ENCODE measurements at regions not wholly inside any gene's neighbourhood (a gene's known extent, or its start where the extent isn't known, plus 50 kb on each side); places are given as distances from the start of the nearest gene placed in this dataset.

DNA sequence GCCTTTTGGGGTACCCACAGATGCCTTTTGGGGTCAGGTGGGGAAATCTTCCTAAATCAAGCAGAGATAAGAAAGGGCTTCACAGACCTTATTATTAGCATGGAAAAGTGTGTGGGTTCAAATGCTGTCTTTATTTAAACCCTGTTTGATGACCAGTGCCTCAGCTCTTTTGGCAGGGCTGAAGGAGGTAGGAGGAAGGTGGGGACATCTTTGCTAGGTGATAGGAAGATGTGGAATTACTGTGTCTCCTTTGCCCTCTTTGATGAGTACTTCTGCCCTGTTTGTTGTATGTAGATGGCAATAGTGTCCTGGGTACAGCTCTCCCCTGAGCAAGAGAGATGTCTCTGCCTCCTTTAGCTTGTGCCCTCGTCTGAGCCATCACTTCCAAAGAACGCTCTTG is 333.3 kb upstream of the ROPN1 start:
- WGBS, 2 experiments (ENCODE audit: extremely low coverage in 1 of 2, insufficient coverage in 1 of 2, insufficient read length in 1 of 2, insufficient replicate concordance in 2 of 2, low coverage in 1 of 2, low lambda C conversion rate in 2 of 2, missing lambda C conversion rate in 1 of 2) = 95% methylated on average over 2 of the region's 2 CpGs; no CpG with 5 or more reads in 1 of the 2 experiments
- FAIRE-seq (no peak), DNase-seq (ENCODE audit: low read depth in 1 of 2, low spot score in 2 of 2) (no peak)
- H3K9me3 ChIP-seq (ENCODE audit: insufficient read depth in 2 of 2, low read depth in 1 of 2, low read length in 1 of 2) = no peaks in the 10 kb centered on the region
- H3K4me2 ChIP-seq (ENCODE audit: insufficient read depth in 1 of 2, low read depth in 2 of 2, low read length in 2 of 2) = no peak overlapping the region
- H3K4ac ChIP-seq (replicated peaks; ENCODE audit: insufficient read length, low read depth, low read length) = no peak overlapping the region
- no peak overlapping the region for H2BK15ac ChIP-seq (ENCODE audit: low read length)
- ChIA-PET POLR2A (ENCODE audit: partially characterized antibody) (no interaction called here), CTCF (ENCODE audit: partially characterized antibody) (interaction anchor here (1.3 to 1.7 kb wide), 4 partner anchors 13 to 309 kb away, joined by 3 to 4 read pairs (median 4); no protein-coding TSS in a partner anchor)
- H2BK20ac ChIP-seq (ENCODE audit: low read length) = no peak overlapping the region
- H3K14ac ChIP-seq (ENCODE audit: insufficient read length) = no peak overlapping the region
- H3K9ac ChIP-seq (replicated peaks in 1 of 4; ENCODE audit: extremely low read depth in 1 of 4, low read depth in 3 of 4, low read length in 3 of 4) = no peak overlapping the region
- H2AK5ac ChIP-seq (ENCODE audit: low read depth, low read length) = no peak overlapping the region
- no peak overlapping the region for H4K5ac ChIP-seq (ENCODE audit: insufficient read length, low read depth, low read length)
- no peaks in the 10 kb centered on the region for H3K79me1 ChIP-seq (ENCODE audit: low read depth, low read length)
- no peaks in the 10 kb centered on the region for H3K36me3 ChIP-seq (ENCODE audit: control insufficient read depth in 2 of 4, insufficient read depth in 4 of 4, low read length in 3 of 4)
- no peak overlapping the region for H2AFZ ChIP-seq (ENCODE audit: low read length)
- no peaks in the 10 kb centered on the region for H3K79me2 ChIP-seq (ENCODE audit: control insufficient read depth in 1 of 2, insufficient read depth in 2 of 2, low read length in 2 of 2)
- H4K8ac ChIP-seq (ENCODE audit: extremely low read depth, insufficient read depth, low read length) = no peak overlapping the region
- no peaks in the 10 kb centered on the region; a peak in 1 of 7 replicates for H3K4me1 ChIP-seq (replicated peaks in 1 of 4; ENCODE audit: control insufficient read depth in 3 of 4, insufficient read depth in 4 of 4, low read length in 3 of 4)
- H4K20me1 ChIP-seq (replicated peaks in 1 of 2; ENCODE audit: control insufficient read depth in 1 of 2, insufficient read depth in 2 of 2, low read length in 2 of 2) = no peaks in the 10 kb centered on the region
- no peak overlapping the region for H3K56ac ChIP-seq (replicated peaks; ENCODE audit: insufficient read length, low read depth, low read length)
- H2BK120ac ChIP-seq (replicated peaks; ENCODE audit: low read depth, low read length) = no peak overlapping the region
- H3K4me3 ChIP-seq (ENCODE audit: extremely low read depth in 1 of 4, insufficient read depth in 2 of 4, low read depth in 3 of 4, low read length in 4 of 4) = no peak overlapping the region
- no peak overlapping the region for H2BK5ac ChIP-seq (ENCODE audit: low read depth, low read length)
- no peak overlapping the region for H2BK12ac ChIP-seq (ENCODE audit: low read depth, low read length)
- H3K27me3 ChIP-seq (replicated peaks in 1 of 4; ENCODE audit: control insufficient read depth in 3 of 4, extremely low read depth in 1 of 4, insufficient read depth in 3 of 4, low read length in 3 of 4) = no peaks in the 10 kb centered on the region
- no peak overlapping the region for H3K27ac ChIP-seq (ENCODE audit: low read depth, low read length)
- no peaks in the 10 kb centered on the region for H3K23me2 ChIP-seq (ENCODE audit: low read depth, low read length)
- no peak overlapping the region for H4K91ac ChIP-seq (replicated peaks; ENCODE audit: insufficient read length, low read length)
- no peak overlapping the region for H3K23ac ChIP-seq (ENCODE audit: insufficient read length)
- no peak overlapping the region for H3K18ac ChIP-seq (ENCODE audit: extremely low read depth, low read length)
- TF ChIP-seq CTBP2 (IDR thresholded peaks at IDR 0.05; ENCODE audit: borderline replicate concordance, insufficient read depth, insufficient read length, low read length) = no peak
- TF ChIP-seq CEBPB (IDR thresholded peaks at IDR 0.05; ENCODE audit: low read depth, low read length) = no peak
- no peak for TF ChIP-seq RBBP5 (IDR thresholded peaks at IDR 0.05; ENCODE audit: borderline replicate concordance, low read depth, low read length)
- no peak for TF ChIP-seq GABPA (IDR thresholded peaks at IDR 0.05; ENCODE audit: borderline replicate concordance, insufficient read depth, low read length)
- TF ChIP-seq TEAD4 (IDR thresholded peaks at IDR 0.05; ENCODE audit: low read depth, low read length) = no peak
- TF ChIP-seq CHD1 (IDR thresholded peaks at IDR 0.05; ENCODE audit: low read depth, low read length) = no peak
- TF ChIP-seq KDM1A (IDR thresholded peaks at IDR 0.05; ENCODE audit: borderline replicate concordance, low read length) = no peak
- no peak for TF ChIP-seq GTF2F1 (IDR thresholded peaks at IDR 0.05; ENCODE audit: borderline replicate concordance, low read depth, low read length)
- TF ChIP-seq, protein P1, sequence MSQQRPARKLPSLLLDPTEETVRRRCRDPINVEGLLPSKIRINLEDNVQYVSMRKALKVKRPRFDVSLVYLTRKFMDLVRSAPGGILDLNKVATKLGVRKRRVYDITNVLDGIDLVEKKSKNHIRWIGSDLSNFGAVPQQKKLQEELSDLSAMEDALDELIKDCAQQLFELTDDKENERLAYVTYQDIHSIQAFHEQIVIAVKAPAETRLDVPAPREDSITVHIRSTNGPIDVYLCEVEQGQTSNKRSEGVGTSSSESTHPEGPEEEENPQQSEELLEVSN (IDR thresholded peaks at IDR 0.05) = no peak
- TF ChIP-seq CHD2 (IDR thresholded peaks at IDR 0.05; ENCODE audit: low read length) = no peak
- TF ChIP-seq SIRT6 (IDR thresholded peaks at IDR 0.05; ENCODE audit: low read length) = no peak
- no peak for TF ChIP-seq SUZ12 (IDR thresholded peaks at IDR 0.05; ENCODE audit: low read length)
- no peak for TF ChIP-seq SIN3A (conservative IDR thresholded peaks at IDR 0.05 in 1 of 2, IDR thresholded peaks at IDR 0.05 in 1 of 2; ENCODE audit: low read depth in 1 of 2, low read length in 2 of 2)
- TF ChIP-seq KDM5A (IDR thresholded peaks at IDR 0.05; ENCODE audit: low read length) = no peak
- TF ChIP-seq SP4 (IDR thresholded peaks at IDR 0.05; ENCODE audit: low read length) = no peak
